GM21825 (cell line): ENCODE measurements at regions not wholly inside any gene's neighbourhood (a gene's known extent, or its start where the extent isn't known, plus 50 kb on each side); places are given as distances from the start of the nearest gene placed in this dataset.

Experiments
- ATAC-seq: cut with Tn5 transposase; IDR thresholded peaks from one replicate; pipeline ENCODE4 v1.9.1; 2021; ENCODE audit warnings: mild to moderate bottlenecking, moderate library complexity; ENCODE audit not compliant: unreplicated experiment

DNA sequence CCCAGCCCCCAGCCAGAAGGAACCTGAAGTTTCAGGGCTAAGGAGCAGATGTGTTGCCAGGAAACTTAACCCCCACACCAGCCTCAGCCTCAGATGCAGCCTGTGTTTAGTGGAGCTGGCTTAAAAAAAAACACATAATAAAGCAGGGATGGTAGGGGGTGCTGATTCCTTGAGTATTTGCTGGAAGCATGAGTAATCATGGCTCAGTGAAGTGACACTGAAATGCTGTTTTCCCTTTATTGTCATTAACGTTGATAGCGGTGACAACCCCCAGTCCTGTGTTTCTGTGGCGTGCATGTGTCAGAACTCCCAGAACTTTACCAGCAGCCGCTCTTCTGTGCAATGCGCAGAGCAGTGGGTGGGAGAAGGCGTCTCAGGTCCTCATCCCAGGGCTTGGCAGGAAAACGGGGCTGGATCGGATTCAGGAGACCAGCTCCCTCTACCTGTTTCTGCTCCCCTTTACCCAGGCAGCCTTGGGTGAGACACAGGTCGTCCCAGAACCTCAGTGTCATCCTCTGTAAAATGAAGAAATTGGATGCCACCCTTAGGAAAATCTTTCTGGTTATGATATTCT is 1282.1 kb downstream of the TBC1D22A start:
- ATAC-seq: no peak

DNA sequence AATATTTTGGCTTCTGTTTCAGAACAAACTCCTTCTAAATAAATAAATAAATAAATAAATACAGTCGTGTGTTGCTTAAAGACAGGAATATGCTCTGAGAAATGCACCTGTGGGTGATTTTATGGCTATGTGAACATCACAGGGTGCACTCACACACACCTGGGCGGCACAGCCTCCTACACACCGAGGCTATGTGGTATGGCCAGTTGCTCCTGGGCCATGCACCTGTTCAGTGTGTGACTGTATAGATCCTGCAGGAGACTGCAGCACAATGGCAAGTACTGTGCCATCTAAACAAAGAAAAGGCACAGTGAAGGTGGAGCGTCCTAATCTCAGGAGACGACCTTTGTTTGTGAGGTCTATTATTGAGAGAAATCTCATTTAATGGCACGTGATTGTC is 1281.1 kb downstream of the TBC1D22A start:
- ATAC-seq: no peak

DNA sequence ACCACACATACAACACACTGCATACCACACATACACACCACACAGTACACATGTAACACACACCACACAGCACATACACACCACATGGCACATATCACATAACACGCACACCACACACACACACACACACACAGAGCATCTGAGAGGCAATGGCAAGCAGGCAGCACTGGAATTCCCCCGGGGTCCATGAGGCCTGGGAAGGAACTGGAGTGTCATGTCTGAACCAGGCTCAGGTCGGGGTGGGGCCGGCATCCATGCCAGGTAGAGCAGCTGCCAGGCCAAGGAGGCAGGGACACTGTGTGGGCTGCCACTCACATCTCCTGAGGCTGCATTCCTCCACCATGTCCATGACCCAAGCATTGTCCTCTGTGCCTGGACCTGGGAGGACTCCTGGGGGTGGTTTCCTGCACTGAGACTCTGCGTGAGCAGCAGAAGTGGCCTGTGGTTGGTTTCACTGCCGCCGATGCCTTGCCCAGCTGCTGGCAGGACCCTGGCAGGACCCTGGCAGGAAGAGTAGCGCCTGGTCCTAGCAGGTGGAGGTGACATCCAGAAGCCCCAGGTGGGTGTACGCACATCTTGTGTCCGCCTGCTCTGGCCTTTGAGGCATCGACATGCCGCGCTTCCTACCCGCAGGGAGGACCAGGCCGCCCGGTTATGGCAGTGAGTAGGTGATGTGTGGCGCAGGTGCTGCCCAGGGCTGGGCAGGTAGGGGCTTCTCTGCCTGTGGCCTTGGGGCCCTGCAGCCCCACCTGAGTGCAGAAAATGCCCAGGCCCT is 1280.4 kb downstream of the TBC1D22A start:
- no peak for ATAC-seq

DNA sequence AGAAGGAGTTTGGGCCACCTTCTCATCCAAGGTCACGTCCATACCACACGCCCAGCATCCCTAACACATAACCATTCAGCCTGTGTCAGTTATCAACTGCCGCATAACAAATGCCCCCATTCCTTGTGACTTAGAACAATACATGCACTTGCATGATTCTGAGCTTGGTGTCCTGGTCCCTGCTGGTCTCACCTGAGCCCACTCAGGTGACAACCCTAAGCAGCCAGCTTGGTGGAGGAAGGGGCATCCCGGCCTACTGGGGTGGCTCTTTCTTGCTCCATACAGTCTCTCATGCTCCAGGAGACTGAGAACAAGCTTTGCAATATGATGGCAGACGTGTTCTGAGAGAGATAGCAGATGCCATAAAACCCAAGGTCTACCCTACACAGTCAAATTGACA is 1276.9 kb downstream of the TBC1D22A start:
- no peak for ATAC-seq

DNA sequence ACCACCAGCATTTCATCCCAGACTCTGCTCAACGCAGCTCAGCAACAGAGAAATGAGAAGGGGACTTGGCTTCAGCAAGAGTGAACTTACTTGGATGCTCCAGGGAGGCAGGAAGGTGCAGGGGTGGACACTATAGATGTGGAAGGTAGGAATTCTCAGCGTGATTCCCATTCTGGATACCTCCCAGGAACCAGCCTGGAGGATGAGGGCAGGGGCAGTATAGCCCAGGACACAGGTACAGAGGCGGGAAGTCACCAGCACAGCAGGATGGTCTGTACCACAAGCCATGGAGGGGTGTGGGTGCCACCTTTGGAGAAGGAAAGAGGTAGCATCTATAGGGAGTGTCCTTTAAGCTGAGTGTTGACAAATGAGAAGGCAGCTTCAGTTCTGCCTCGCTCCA is 1275.2 kb downstream of the TBC1D22A start:
- no peak for ATAC-seq

DNA sequence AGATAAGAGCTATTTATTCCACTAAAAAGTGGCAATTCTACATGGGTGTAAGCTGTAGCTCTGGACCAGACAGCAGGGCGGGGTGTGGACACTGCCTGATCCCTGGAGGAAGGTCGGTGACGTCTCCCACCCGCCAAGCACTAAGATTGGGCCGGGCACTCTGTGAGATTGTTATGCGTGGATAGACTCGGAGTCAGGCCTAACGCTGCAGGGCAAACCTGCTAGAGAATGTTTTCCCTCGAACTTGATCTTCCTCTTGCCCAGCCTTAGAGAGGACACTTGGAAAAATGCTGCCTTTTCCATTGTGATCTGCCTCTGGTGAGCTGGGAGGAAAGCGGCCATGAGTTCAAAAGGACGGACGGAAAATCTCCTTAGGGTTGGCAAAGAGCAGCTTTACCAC is 1273.4 kb downstream of the TBC1D22A start:
- ATAC-seq: no peak

DNA sequence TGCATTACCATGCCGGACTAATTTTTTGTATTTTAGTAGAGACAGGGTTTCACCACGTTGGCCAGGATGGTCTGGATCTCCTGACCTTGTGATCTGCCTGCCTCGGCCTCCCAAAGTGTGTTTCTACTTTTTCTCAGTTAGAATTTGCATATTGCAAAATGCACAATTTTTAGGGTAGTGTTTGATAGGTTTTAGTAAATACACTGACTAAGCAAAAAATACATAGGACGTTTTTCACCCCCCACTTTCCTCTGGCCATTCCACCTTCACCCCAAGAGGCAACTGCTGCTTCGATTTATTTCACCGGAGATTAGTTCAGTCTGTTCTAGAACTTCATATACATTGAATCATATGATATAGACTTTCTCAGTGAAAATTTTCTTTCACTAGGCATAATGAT is 1269.1 kb downstream of the TBC1D22A start:
- ATAC-seq: no peak

DNA sequence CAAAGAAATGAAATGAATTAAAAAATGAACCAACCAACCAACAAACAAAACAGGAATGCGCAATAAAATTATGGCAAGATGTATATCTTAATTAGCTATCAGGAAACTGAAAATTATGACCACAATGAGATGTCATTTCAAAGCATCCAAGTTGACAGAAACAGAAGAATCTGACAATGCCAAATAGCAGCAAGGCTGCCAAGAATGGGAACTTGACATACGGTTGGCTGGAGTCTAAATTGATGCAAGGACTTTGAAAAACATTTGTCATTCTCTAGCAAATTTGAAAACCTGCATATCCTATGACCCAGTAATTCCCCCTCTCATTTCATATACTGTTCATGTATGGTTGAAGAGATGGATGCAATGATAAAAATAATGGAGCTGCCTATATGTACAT is 1262.6 kb downstream of the TBC1D22A start:
- ATAC-seq: no peak

DNA sequence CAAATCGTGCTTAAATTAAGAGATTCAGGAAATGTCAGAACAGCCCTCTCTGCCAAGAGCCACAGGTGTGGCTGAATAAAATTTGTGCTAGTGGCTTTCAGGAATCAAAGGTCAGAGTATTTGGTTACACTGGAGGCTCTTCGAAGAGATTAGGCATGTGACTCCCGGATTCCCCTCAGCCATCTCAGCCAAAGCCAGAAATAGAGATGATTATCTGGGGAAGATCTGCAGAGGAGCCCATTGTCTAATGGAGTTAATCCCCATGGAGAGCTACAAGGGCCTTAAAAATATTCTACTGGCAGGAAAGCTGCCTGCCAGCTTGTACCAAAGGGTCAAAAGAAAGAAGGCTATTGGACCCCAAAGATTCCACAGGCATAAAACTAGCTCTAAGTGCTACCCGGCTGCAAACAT is 1259.5 kb downstream of the TBC1D22A start:
- ATAC-seq: no peak

DNA sequence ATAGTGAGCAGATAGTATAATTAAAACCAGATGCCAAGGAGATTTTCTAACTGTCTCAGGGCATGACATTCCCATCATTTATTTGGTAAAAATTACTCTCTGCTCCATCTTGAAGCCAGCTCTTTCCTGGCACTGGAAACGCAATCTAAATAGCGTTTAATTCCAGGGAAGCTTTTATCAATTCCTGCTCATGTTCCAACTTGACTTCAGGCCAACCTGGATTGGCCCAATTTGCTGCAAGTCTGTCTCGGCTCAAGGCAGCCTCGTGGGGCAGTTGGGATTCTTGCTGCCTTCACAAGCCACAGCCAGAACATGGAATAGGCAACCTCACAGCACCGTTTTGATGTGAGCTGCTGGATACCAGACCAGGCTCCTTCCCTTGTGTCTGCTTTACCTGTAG is 1255.9 kb downstream of the TBC1D22A start:
- no peak for ATAC-seq

DNA sequence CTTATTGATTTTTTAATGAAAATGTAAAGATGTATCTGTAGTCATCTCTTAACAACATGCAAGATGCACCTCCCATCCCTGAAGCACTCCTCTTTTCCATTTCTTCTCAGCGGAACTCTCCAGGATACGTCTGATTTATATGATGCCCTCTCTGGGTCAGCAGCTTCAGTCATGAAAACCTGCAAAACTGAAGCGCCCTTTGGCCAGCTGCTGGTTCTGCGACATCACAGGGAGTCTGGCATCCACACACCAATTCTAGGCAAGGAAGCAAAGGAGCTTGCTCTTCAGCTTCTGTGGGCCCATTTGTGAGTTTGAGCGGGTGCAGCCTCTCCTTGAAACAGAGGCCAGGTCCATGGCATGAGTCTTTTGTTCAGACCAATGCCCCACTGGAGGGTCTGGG is 1253.3 kb downstream of the TBC1D22A start:
- no peak for ATAC-seq

DNA sequence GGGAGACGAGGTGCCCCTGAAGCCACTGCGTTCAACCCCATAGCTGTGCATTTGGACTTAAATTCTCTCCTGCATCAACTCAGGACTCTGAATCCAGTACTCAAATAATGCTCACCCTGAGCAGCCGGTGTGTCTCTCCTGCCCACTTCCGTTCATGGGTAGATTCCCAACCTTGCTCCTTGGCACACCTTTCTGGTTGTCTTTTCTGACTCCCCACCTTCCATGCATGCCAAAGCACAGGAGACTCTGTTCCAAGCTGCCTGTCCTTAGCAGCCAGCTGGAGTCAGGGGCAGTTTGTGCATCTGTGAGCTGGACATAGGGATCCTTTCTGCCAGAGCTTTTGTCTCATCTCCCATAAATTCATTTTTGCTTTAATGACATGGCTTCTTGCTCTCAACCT is 1242.5 kb downstream of the TBC1D22A start:
- no peak for ATAC-seq

DNA sequence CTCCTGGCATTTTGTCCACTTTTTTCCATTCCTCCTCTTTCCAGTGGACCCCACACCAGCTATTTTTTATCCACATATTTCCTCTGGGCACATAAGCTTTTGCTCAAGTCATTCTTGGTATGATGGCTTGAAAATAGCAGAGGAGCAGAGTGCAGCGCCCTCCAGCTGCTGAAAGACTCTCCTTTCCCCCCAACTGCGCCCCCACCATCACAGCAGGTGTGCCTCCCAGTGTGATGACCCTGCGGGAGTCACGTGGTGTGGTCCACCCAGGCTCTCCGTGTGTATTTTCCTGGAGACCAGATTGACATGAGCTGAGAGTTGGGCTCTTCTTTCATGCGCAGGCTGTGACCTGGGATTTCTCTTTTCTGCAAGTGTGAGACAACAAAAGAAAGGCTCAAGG is 1241.6 kb downstream of the TBC1D22A start:
- no peak for ATAC-seq

DNA sequence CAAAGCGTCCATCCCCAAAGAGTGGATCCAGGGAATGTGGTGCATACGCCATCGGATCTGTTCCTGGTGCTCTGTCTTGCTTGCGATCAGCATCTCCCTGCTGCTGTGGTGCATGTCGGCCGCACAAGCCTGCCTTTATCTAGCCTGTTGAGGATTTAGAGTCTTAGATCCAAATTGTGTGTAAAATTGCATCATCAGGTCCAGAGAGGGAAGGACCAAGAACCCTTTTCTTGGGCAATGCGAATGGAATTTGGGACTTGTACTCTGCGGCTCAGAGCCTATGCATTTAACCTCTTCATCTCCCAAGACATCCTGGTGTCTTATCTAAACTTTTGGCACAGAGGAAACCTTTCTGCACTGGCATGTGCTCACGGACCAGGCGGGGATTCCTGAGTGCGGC is 1238.7 kb downstream of the TBC1D22A start:
- no peak for ATAC-seq

DNA sequence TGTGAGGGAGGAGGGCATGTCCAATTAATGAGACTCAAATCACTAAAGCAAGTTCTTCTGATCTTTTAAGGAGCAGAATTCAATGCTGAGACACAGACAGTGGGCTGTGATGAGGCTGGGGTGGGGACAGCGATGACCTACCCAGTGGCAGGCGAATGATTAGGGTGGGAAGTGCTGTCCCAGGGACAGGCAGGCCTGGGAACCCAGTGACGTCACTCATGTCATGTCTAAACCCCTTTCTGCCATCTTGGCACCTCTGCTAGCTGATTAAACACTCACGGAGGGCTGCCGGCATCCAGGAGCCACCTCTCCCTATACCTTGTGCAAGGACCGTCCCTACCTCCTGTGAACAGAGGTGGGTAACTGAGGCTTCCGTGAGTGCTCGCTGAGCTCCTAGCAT is 1235.2 kb downstream of the TBC1D22A start:
- ATAC-seq: no peak

DNA sequence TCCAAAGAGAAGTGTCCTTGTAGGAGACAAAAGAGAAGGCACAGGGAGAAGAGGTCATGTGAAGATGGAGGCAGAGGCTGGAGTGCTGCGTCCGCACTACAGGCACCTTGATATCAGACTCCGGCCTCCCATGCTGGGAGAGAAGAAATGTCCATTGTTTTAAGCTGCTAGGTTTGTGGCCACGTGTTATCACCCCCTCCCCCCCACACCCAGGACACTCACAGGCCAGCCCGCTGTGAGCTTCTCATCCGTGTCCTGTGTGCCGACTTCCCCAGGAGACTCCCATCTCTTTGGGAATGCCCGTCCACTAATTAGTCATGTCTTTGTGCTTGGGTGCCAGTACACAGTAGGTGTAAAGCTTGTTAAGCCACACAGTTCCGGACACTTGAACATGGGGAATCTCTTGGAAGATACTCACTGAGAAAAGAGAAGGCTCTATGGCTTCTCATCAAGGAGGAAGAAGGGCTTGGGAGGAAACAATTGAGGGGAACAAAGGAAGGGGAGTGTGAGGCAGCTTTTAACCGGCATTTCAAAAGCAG is 1234.7 kb downstream of the TBC1D22A start:
- no peak for ATAC-seq

DNA sequence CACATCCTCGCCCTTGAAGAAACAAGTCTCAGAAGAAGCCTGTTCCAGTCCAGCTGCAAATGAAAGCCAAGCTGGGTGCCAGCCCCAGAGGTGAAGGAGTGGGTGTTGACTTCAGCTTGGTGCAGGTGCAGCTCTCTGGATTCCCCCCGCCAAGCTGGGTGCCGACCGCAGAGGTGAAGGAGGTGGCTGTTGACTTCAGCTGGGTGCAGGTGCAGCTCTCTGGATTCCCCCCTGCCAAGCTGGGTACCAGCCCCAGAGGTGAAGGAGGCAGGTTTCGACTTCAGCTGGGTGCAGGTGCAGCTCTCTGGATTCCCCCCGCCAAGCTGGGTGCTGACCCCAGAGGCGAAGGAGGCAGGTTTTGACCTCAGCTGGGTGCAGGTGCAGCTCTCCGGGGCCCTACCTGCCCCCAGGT is 1234.0 kb downstream of the TBC1D22A start:
- no peak for ATAC-seq

DNA sequence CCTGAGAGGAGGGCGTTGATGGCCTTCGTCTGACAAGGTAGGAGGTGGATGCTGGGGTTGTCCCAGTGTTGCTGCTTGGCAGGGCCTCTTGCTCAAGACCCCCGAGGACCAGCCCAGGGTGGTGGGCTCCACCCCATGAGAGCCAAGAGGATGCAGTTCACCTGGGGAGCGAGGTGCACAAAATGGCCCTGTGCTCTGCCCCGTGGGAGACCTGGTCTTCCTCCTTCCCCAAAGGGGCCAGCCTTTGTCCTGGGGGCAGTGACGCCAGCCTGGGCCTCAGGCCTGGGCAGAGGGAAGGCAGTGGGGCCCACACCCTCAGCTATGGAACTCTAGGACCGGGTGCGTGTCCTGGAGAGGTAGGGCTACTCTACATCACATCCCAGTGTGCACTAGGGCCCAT is 1233.3 kb downstream of the TBC1D22A start:
- no peak for ATAC-seq

DNA sequence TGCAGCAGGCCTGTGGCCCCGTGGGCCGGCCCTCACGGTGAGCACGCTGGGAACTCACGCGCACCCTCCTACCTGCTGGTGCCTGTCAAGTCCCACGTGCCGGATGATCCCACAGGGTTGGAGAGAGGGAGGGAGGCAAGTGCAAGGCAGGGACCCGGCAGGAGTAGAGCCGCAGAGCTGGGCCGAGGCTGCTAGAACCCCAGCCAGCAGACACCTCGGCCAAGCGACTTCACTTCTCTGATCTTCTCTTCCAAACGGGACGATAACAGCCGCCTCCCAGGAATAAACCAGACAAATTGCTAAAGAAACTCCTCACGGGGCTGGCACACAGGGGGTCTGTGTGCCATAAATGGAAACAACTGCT is 1232.8 kb downstream of the TBC1D22A start:
- ATAC-seq: no peak

DNA sequence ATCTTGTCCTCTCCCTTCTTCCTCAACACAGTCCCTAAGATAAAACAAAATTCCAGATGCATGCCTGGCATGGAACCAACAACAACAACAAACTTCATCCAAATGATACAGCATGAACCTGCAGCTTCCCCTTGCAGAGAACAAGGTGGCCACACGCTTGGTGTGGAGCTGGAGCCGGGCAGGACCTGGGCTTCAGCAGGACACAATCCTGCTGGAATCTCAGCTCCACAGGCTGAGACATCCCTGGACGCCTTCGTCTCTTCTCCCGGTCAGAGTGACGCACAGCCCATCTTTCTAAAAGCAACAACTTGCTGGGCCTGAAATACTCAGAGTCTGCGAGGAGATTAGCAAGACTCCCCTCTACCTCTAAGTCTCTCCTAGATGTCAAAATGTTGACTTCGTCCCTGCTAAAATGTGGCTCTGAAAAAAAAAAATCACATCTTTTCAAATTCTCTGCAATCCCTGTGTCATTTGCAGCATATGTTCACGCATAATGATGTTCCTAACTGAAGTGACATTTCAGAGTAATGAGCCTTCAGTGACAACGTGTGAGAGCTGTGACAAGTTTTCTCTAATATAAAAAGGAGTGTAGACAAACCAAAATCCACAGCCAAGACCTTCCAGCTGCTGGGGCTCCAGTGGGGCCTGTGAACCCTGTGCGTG is 1232.3 kb downstream of the TBC1D22A start:
- no peak for ATAC-seq

DNA sequence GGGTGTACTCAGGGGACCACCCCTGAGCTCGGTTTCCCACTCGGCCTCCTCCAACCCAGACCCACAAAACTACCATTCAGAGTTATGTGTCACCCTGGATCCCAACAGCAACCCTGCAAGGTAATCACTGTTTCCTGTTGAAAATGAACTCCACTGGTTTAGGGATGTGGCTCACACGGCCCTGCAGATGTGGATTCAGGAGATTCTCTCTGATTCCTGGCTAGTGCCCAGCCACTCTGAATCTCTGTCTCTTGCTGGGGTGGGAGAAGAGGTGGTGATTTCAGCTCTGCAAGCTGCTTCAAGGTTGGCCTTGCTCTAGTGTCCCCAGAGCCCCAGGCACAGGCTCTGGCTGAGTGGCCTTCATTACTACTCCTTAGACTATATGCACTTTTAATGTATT is 1231.6 kb downstream of the TBC1D22A start:
- ATAC-seq: no peak

DNA sequence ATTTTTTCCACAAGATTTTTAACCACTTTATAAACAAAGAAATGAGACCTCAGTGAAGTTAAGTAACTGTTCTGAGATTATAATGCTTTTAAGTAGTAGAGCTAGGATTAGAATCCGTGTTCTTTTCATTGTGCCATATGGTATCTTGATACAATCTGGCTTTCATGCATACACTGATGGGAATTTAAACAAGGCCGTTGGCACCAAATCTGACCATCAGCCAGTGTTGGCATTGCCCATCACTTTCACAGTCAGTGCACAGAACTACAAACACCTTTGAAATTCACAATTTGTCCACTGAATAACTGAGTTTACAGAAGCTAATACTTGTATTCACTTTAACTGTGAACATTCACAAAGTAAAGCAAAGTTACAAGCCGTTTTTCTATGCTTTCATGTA is 1228.0 kb downstream of the TBC1D22A start:
- no peak for ATAC-seq
